Body of pancreas (tissue), 4 donors: ENCODE measurements at regions not wholly inside any gene's neighbourhood (a gene's known extent, or its start where the extent isn't known, plus 50 kb on each side); places are given as distances from the start of the nearest gene placed in this dataset.

Experiments used
- POLR2A ChIP-seq, 3 donors: fragments of 450-650 bp; IDR thresholded peaks; one replicate each; pipeline ENCODE4 v1.6.1; 2016; ENCODE audit warnings: antibody characterized with exemption in 3 of 3, mild to moderate bottlenecking in 2 of 3
- TF ChIP-seq, protein P1 (sequence below), 7 experiments: fragments of 450-650 bp in 4 of 7; fragments of 200-600 bp in 3 of 7; sonication (generic) in 3 of 7; IDR thresholded peaks; one replicate each; pipeline ENCODE4 v1.5.1; 2016 to 2019; ENCODE audit warnings: antibody characterized with exemption in 7 of 7

DNA sequence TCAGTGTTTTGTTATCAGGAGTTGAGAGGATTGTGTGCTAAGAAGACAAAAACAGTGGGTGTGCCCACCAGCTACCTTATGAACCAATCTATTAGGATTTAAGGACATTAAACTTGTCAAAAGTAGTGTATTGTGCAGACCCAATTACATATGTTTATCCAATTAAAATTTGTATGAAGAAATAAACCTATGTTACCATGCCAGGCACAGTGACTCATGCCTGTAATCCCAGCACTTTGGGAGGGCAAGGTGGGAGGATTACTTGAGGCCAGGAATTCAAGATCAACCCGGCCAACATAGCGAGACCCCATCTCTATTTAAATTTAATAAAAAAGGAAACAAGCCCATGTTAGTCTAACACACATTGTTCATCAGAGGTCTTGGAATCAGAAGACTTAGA is 162.2 kb downstream of the IRS1 start:
- TF ChIP-seq POLR2A (IDR thresholded peaks at IDR 0.05): no peak
- TF ChIP-seq, protein P1, sequence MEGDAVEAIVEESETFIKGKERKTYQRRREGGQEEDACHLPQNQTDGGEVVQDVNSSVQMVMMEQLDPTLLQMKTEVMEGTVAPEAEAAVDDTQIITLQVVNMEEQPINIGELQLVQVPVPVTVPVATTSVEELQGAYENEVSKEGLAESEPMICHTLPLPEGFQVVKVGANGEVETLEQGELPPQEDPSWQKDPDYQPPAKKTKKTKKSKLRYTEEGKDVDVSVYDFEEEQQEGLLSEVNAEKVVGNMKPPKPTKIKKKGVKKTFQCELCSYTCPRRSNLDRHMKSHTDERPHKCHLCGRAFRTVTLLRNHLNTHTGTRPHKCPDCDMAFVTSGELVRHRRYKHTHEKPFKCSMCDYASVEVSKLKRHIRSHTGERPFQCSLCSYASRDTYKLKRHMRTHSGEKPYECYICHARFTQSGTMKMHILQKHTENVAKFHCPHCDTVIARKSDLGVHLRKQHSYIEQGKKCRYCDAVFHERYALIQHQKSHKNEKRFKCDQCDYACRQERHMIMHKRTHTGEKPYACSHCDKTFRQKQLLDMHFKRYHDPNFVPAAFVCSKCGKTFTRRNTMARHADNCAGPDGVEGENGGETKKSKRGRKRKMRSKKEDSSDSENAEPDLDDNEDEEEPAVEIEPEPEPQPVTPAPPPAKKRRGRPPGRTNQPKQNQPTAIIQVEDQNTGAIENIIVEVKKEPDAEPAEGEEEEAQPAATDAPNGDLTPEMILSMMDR (IDR thresholded peaks at IDR 0.05): no peak
